Nephron progenitor cell (in vitro differentiated cells): ENCODE measurements at regions not wholly inside any gene's neighbourhood (a gene's known extent, or its start where the extent isn't known, plus 50 kb on each side); places are given as distances from the start of the nearest gene placed in this dataset.
A peak's percentile ranks its signal among the peaks of the same experiment; 100 is the strongest.

Source experiments
- DNase-seq: peaks from one replicate; pipeline ENCODE4 v3.0.0; 2021
- H3K27ac Mint-ChIP-seq: 2 replicates; pipeline ENCODE4 v1.8.0; 2021; ENCODE audit warnings: mild to moderate bottlenecking, moderate library complexity, mixed read lengths
- H3K27me3 Mint-ChIP-seq: 2 replicates; pipeline ENCODE4 v1.8.0; 2021; ENCODE audit warnings: mild to moderate bottlenecking, low read depth, mixed read lengths; ENCODE audit not compliant: poor library complexity
- H3K36me3 Mint-ChIP-seq: 2 replicates; pipeline ENCODE4 v1.8.0; 2021; ENCODE audit warnings: low read depth, mixed read lengths
- H3K4me1 Mint-ChIP-seq: 2 replicates; pipeline ENCODE4 v1.8.0; 2021; ENCODE audit warnings: mixed read lengths
- H3K4me3 Mint-ChIP-seq: 2 replicates; pipeline ENCODE4 v1.8.0; 2021; ENCODE audit warnings: mild to moderate bottlenecking, moderate library complexity, mixed read lengths
- H3K9me3 Mint-ChIP-seq: 2 replicates; pipeline ENCODE4 v1.8.0; 2021; ENCODE audit warnings: mild to moderate bottlenecking, moderate library complexity, mixed read lengths
- CTCF ChIP-seq: fragments of 200-600 bp; sonication (generic); IDR thresholded peaks from 2 replicates; pipeline ENCODE4 v1.5.0; 2021; ENCODE audit warnings: antibody characterized with exemption

- Mint-ChIP-seq H3K27ac (no peak overlapping the region), H3K4me3 (no peak overlapping the region), H3K9me3 (no peaks in the 10 kb centered on the region), H3K36me3 (no peaks in the 10 kb centered on the region), H3K27me3 (peaks cover 3% of the 10 kb centered on the region), H3K4me1 (peaks cover 9% of the 10 kb centered on the region)
- DNase-seq = no peak
- TF ChIP-seq CTCF = no peak
Observed at GRCh38 chr1:168792142-168792541, 63.1 kb upstream of the DPT start.

GRCh38 chr1:168792592-168793125, 63.7 kb upstream of the DPT start:
- TF ChIP-seq CTCF = no peak
- Mint-ChIP-seq H3K9me3 (no peaks in the 10 kb centered on the region), H3K27me3 (peaks cover 3% of the 10 kb centered on the region), H3K4me1 (peaks cover 9% of the 10 kb centered on the region), H3K36me3 (no peaks in the 10 kb centered on the region), H3K27ac (no peak overlapping the region), H3K4me3 (no peak overlapping the region)
- no peak for DNase-seq

- H3K4me1 Mint-ChIP-seq = peaks cover 9% of the 10 kb centered on the region
- H3K27ac Mint-ChIP-seq = no peak overlapping the region
- H3K27me3 Mint-ChIP-seq = peaks cover under 1% of the 10 kb centered on the region
- H3K36me3 Mint-ChIP-seq = no peaks in the 10 kb centered on the region
- H3K4me3 Mint-ChIP-seq = no peak overlapping the region
- no peak for TF ChIP-seq CTCF
- DNase-seq = no peak
- H3K9me3 Mint-ChIP-seq = no peaks in the 10 kb centered on the region
Observed at GRCh38 chr1:168794057-168794456, 65.1 kb upstream of the DPT start.

- H3K27ac Mint-ChIP-seq = no peak overlapping the region
- no peak overlapping the region for H3K4me3 Mint-ChIP-seq
- peaks cover 16% of the 10 kb centered on the region for H3K4me1 Mint-ChIP-seq
- H3K27me3 Mint-ChIP-seq = no peaks in the 10 kb centered on the region
- no peak for TF ChIP-seq CTCF
- H3K9me3 Mint-ChIP-seq = no peaks in the 10 kb centered on the region
- no peaks in the 10 kb centered on the region for H3K36me3 Mint-ChIP-seq
- no peak for DNase-seq
Observed at GRCh38 chr1:168795681-168796080, 66.7 kb upstream of the DPT start.

- no peaks in the 10 kb centered on the region for H3K36me3 Mint-ChIP-seq
Observed at GRCh38 chr1:168799927-168800605, 71.1 kb upstream of the DPT start.

More at GRCh38 chr1:168799927-168800605, 71.1 kb upstream of the DPT start:
- H3K4me1 Mint-ChIP-seq = peaks cover 26% of the 10 kb centered on the region
- TF ChIP-seq CTCF = no peak
- no peaks in the 10 kb centered on the region for H3K27me3 Mint-ChIP-seq
- DNase-seq = no peak
- H3K9me3 Mint-ChIP-seq = no peaks in the 10 kb centered on the region
- H3K27ac Mint-ChIP-seq = no peak overlapping the region
- peak overlapping the region; percentile 35 for H3K4me3 Mint-ChIP-seq
